B cell (primary cell): ENCODE measurements at regions not wholly inside any gene's neighbourhood (a gene's known extent, or its start where the extent isn't known, plus 50 kb on each side); places are given as distances from the start of the nearest gene placed in this dataset.

Experiments
- ATAC-seq: fragments of 200-7000 bp; cut with Tn5 transposase; one replicate; pipeline ENCODE4 v1.10.0; 2021; ENCODE audit warnings: low read depth, mild to moderate bottlenecking, moderate number of reproducible peaks, moderate library complexity
- CTCF ChIA-PET: fragments of 350-600 bp; sonication (Branson Sonifier 250); formaldehyde crosslinking; loops from one replicate; lab custom pipeline; 2021; ENCODE audit warnings: antibody characterized with exemption, inconsistent platforms; lab: Charles Lee
- POLR2A ChIA-PET: fragments of 350-600 bp; sonication (Branson Sonifier 250); formaldehyde crosslinking; loops from one replicate; lab custom pipeline; 2021; ENCODE audit warnings: antibody characterized with exemption; lab: Charles Lee
- DNase-seq: peaks from one replicate; pipeline ENCODE4 v3.0.0; 2013
- H2AFZ ChIP-seq: 2 replicates; pipeline ENCODE4 v1.6.1; 2012; ENCODE audit warnings: mild to moderate bottlenecking, low read depth, low read length; ENCODE audit not compliant: insufficient read depth, poor library complexity, severe bottlenecking
- H3K27ac ChIP-seq, 2 donors: 1 replicate in 1 of 2; 2 replicates in 1 of 2; pipeline ENCODE4 v1.5.1; 2012 to 2013; ENCODE audit warnings: low read length in 2 of 2, mild to moderate bottlenecking in 2 of 2, moderate library complexity in 1 of 2
- H3K27me3 ChIP-seq, 4 experiments: fragments of 200-600 bp in 1 of 4; sonication (generic) in 1 of 4; replicated peaks in 1 of 4; 1 replicate in 2 of 4; 2 replicates in 2 of 4; pipeline versions ENCODE4 v1.6.1 to v1.7.0; 2013 to 2016; ENCODE audit warnings: low read length in 3 of 4, mild to moderate bottlenecking in 2 of 4, mixed read lengths in 1 of 4, moderate library complexity in 1 of 4; ENCODE audit not compliant: insufficient read depth in 4 of 4, control insufficient read depth in 3 of 4; ENCODE audit errors: control extremely low read depth in 1 of 4
- H3K36me3 ChIP-seq, 2 experiments: replicated peaks in 1 of 2; 1 replicate in 1 of 2; 2 replicates in 1 of 2; pipeline versions ENCODE4 v1.6.1 to v1.7.1; 2013; ENCODE audit warnings: low read length in 1 of 2; ENCODE audit not compliant: insufficient read depth in 2 of 2, control insufficient read depth in 1 of 2; ENCODE audit errors: control extremely low read depth in 1 of 2, extremely low read depth in 1 of 2
- H3K4me1 ChIP-seq, 2 donors: fragments of 200-600 bp in 1 of 2; sonication (generic) in 1 of 2; 1 replicate in 1 of 2; 2 replicates in 1 of 2; pipeline versions ENCODE4 v1.5.1 to v1.6.1; 2013 to 2017; ENCODE audit warnings: low read length in 2 of 2; ENCODE audit not compliant: control insufficient read depth in 2 of 2, insufficient read depth in 2 of 2
- H3K4me2 ChIP-seq: replicated peaks from 2 replicates; pipeline ENCODE3; 2012; ENCODE audit warnings: mild to moderate bottlenecking, low read depth, low read length; ENCODE audit not compliant: poor library complexity, severe bottlenecking
- H3K4me3 ChIP-seq, 5 experiments: fragments of 200-600 bp in 1 of 5; sonication (generic) in 1 of 5; 1 replicate in 3 of 5; 2 replicates in 2 of 5; pipeline versions ENCODE4 v1.5.1 to v1.7.0; 2011 to 2016; ENCODE audit warnings: low read length in 4 of 5, mild to moderate bottlenecking in 4 of 5, low read depth in 2 of 5, control low read depth in 1 of 5, moderate library complexity in 1 of 5; ENCODE audit not compliant: insufficient read depth in 1 of 5; ENCODE audit errors: control extremely low read depth in 1 of 5, extremely low read depth in 1 of 5
- H3K79me2 ChIP-seq: fragments of 200-600 bp; sonication (generic); one replicate; pipeline ENCODE4 v1.6.0; 2016; ENCODE audit warnings: low read length; ENCODE audit not compliant: control insufficient read depth, insufficient read depth
- H3K9ac ChIP-seq: fragments of 200-600 bp; sonication (generic); 2 replicates; pipeline ENCODE4 v1.6.1; 2017; ENCODE audit warnings: mild to moderate bottlenecking, low read length, moderate library complexity
- H3K9me3 ChIP-seq, 3 donors: one replicate each; pipeline versions ENCODE4 v1.6.1 to v1.7.1; 2013; ENCODE audit warnings: low read length in 2 of 3; ENCODE audit not compliant: control insufficient read depth in 2 of 3, insufficient read depth in 1 of 3; ENCODE audit errors: control extremely low read depth in 1 of 3
- H4K20me1 ChIP-seq: 2 replicates; pipeline ENCODE4 v1.6.0; 2012; ENCODE audit warnings: mild to moderate bottlenecking, low read length; ENCODE audit not compliant: insufficient read depth, control insufficient read depth, poor library complexity, severe bottlenecking
- H3K27ac Mint-ChIP-seq: one replicate; pipeline ENCODE4 v1.8.0; 2021; ENCODE audit warnings: mixed read lengths
- H3K27me3 Mint-ChIP-seq: one replicate; pipeline ENCODE4 v1.8.0; 2021; ENCODE audit warnings: mixed read lengths
- H3K4me1 Mint-ChIP-seq: one replicate; pipeline ENCODE4 v1.8.0; 2021; ENCODE audit warnings: mixed read lengths
- H3K4me3 Mint-ChIP-seq: one replicate; pipeline ENCODE4 v1.8.0; 2021; ENCODE audit warnings: mixed read lengths
- H3K9me3 Mint-ChIP-seq: one replicate; pipeline ENCODE4 v1.8.0; 2022; ENCODE audit warnings: mixed read lengths; ENCODE audit not compliant: insufficient read depth
- EZH2 ChIP-seq: IDR thresholded peaks from 2 replicates; pipeline ENCODE4 v1.6.1; 2012; ENCODE audit warnings: borderline replicate concordance, low read depth, mild to moderate bottlenecking, moderate library complexity, low read length; ENCODE audit not compliant: insufficient read depth, poor library complexity, severe bottlenecking
- WGBS: methylation state at CpG from one replicate; pipeline ENCODE4 v1.1.5; 2013; ENCODE audit warnings: missing lambda C conversion rate; ENCODE audit not compliant: insufficient coverage; 5-methylcytosine and 5-hydroxymethylcytosine counted together
- intact Hi-C: fragments of 100-400 bp; cut with micrococcal nuclease; formaldehyde crosslinking; loops from one replicate; pipeline ENCODE4 v1.10.0; 2022
- TF ChIP-seq, protein P1 (sequence below): fragments of 200-600 bp; IDR thresholded peaks from one replicate; pipeline ENCODE4 v1.8.0; 2022; ENCODE audit warnings: antibody characterized with exemption, mild to moderate bottlenecking

DNA sequence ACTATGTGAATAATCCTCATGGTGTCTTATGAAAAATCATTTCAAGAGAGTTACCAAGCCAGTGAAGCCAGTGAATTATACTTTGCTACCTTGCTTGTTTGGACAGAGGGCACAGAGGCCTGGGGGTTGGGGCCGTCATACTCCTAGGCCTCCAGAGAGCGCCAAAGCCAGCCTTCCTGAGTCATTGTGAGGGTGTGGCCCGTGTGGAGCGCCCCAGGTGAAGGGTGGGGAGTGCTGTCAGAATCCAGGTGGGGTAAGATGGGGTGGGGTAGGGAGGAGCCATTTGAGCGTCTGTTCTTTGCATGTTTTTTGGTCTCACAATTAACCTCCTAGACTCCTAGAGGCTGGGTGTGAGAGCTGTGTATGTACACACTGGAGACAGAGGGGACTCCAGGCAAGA lies 71.1 kb downstream of the PERP start:
- POLR2A ChIA-PET, result no interaction called here
- H3K27ac ChIP-seq, result no peak overlapping the region
- ATAC-seq (no peak), DNase-seq (no peak)
- H3K4me1 Mint-ChIP-seq, result no peaks in the 10 kb centered on the region
- CTCF ChIA-PET, result no interaction called here
- no peak for TF ChIP-seq EZH2
- TF ChIP-seq, protein P1, sequence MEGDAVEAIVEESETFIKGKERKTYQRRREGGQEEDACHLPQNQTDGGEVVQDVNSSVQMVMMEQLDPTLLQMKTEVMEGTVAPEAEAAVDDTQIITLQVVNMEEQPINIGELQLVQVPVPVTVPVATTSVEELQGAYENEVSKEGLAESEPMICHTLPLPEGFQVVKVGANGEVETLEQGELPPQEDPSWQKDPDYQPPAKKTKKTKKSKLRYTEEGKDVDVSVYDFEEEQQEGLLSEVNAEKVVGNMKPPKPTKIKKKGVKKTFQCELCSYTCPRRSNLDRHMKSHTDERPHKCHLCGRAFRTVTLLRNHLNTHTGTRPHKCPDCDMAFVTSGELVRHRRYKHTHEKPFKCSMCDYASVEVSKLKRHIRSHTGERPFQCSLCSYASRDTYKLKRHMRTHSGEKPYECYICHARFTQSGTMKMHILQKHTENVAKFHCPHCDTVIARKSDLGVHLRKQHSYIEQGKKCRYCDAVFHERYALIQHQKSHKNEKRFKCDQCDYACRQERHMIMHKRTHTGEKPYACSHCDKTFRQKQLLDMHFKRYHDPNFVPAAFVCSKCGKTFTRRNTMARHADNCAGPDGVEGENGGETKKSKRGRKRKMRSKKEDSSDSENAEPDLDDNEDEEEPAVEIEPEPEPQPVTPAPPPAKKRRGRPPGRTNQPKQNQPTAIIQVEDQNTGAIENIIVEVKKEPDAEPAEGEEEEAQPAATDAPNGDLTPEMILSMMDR, result no peak
- H2AFZ ChIP-seq, result no peak overlapping the region
- H3K4me1 ChIP-seq, result no peaks in the 10 kb centered on the region
- no peaks in the 10 kb centered on the region for H3K27me3 ChIP-seq
- H3K9me3 Mint-ChIP-seq, result no peaks in the 10 kb centered on the region
- H3K9me3 ChIP-seq, result no peaks in the 10 kb centered on the region
- no peak overlapping the region for H3K4me3 ChIP-seq
- no peak overlapping the region for H3K4me2 ChIP-seq
- intact Hi-C loops, result no loop called here
- no peaks in the 10 kb centered on the region for H3K79me2 ChIP-seq
- no peak overlapping the region for H3K27ac Mint-ChIP-seq
- H3K9ac ChIP-seq, result no peak overlapping the region
- no peaks in the 10 kb centered on the region for H4K20me1 ChIP-seq
- H3K36me3 ChIP-seq, result no peaks in the 10 kb centered on the region
- WGBS, result 100% methylated on average over 2 of the region's 5 CpGs
- peaks cover 4% of the 10 kb centered on the region for H3K27me3 Mint-ChIP-seq
- no peak overlapping the region for H3K4me3 Mint-ChIP-seq

DNA sequence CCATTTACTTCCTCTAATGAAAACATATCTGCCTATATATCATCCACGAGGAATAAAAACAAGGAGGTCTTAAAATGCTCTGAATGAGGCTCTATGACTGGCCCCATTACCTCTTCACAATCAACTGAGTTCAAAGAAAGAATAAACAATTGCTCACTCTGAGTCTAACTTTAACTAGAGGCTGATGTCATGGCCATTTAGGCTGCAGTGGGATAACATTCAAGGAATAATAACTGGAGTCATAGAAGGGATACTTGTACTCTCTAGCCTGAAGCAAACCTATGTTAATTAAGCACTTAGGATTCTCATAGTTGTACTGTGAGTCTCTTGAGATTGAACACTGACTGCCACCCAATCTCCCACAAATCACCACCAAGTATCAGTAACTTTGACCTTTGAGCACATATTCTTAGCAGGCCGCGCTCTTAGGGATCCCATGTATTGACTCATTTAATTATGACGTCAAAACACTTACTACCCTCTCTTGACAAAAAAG lies 70.2 kb downstream of the PERP start:
- intact Hi-C loops, result no loop called here
- ChIA-PET POLR2A (no interaction called here), CTCF (no interaction called here)
- Histone ChIP-seq H3K27me3 (no peaks in the 10 kb centered on the region), H3K4me1 (no peaks in the 10 kb centered on the region), H3K4me2 (no peak overlapping the region), H3K9me3 (peaks cover 0 to 3% (median 0%) of the 10 kb centered on the region in 3 donors), H2AFZ (no peak overlapping the region), H3K9ac (no peak overlapping the region), H4K20me1 (no peaks in the 10 kb centered on the region), H3K79me2 (no peaks in the 10 kb centered on the region), H3K4me3 (no peak overlapping the region), H3K36me3 (no peaks in the 10 kb centered on the region), H3K27ac (no peak overlapping the region)
- no peak overlapping the region for H3K27ac Mint-ChIP-seq
- H3K4me3 Mint-ChIP-seq, result no peak overlapping the region
- H3K27me3 Mint-ChIP-seq, result peaks cover 4% of the 10 kb centered on the region
- DNase-seq (no peak), ATAC-seq (no peak)
- WGBS, result 95% methylated on average over 4 of the region's 4 CpGs
- H3K4me1 Mint-ChIP-seq, result no peaks in the 10 kb centered on the region
- TF ChIP-seq, protein P1, result no peak
- no peak for TF ChIP-seq EZH2
- peaks cover 4% of the 10 kb centered on the region for H3K9me3 Mint-ChIP-seq
